ENCODE measurements at regions not wholly inside any gene's neighbourhood (a gene's known extent, or its start where the extent isn't known, plus 50 kb on each side); places are given as distances from the start of the nearest gene placed in this dataset.

GRCh38 chr3:153681057-153681456 lies 440.1 kb upstream of the ARHGEF26 start:
- no peaks in the 10 kb centered on the region for H3K79me2 ChIP-seq (ENCODE audit: insufficient read depth, low read depth)
- H3K4me1 ChIP-seq (ENCODE audit: low read depth, poor library complexity, severe bottlenecking), result no peaks in the 10 kb centered on the region
- no peak for TF ChIP-seq CTCF (conservative IDR thresholded peaks at IDR 0.05; ENCODE audit: low read depth, low read length)
- no peak overlapping the region for H3K27ac ChIP-seq
- no peak overlapping the region for H2AFZ ChIP-seq (ENCODE audit: low read depth)
- H3K27me3 ChIP-seq (ENCODE audit: insufficient read depth, low read depth), result no peaks in the 10 kb centered on the region
- H4K20me1 ChIP-seq (ENCODE audit: insufficient read depth), result no peaks in the 10 kb centered on the region
- no peak overlapping the region for H3K9ac ChIP-seq
- H3K36me3 ChIP-seq (ENCODE audit: insufficient read depth), result no peaks in the 10 kb centered on the region
- no peak overlapping the region for H3K4me3 ChIP-seq (IDR thresholded peaks at IDR 0.05; ENCODE audit: insufficient read depth, low read depth, low read length)
- H3K4me2 ChIP-seq, result no peak overlapping the region

- no peak for TF ChIP-seq CTCF (conservative IDR thresholded peaks at IDR 0.05; ENCODE audit: low read depth, low read length)
- H4K20me1 ChIP-seq (ENCODE audit: insufficient read depth), result no peaks in the 10 kb centered on the region
- no peak overlapping the region for H2AFZ ChIP-seq (ENCODE audit: low read depth)
- no peak overlapping the region for H3K9ac ChIP-seq
- H3K27ac ChIP-seq, result no peak overlapping the region
- H3K4me2 ChIP-seq, result no peak overlapping the region
- H3K4me1 ChIP-seq (ENCODE audit: low read depth, poor library complexity, severe bottlenecking), result no peaks in the 10 kb centered on the region
- H3K4me3 ChIP-seq (IDR thresholded peaks at IDR 0.05; ENCODE audit: insufficient read depth, low read depth, low read length), result no peak overlapping the region
- H3K79me2 ChIP-seq (ENCODE audit: insufficient read depth, low read depth), result no peaks in the 10 kb centered on the region
- H3K36me3 ChIP-seq (ENCODE audit: insufficient read depth), result no peaks in the 10 kb centered on the region
- H3K27me3 ChIP-seq (ENCODE audit: insufficient read depth, low read depth), result no peaks in the 10 kb centered on the region
These were observed 432.7 kb upstream of the ARHGEF26 start for GRCh38 chr3:153688301-153689120.

- no peaks in the 10 kb centered on the region for H3K27me3 ChIP-seq (ENCODE audit: insufficient read depth, low read depth)
- no peak overlapping the region for H3K4me3 ChIP-seq (IDR thresholded peaks at IDR 0.05; ENCODE audit: insufficient read depth, low read depth, low read length)
- no peak overlapping the region for H3K27ac ChIP-seq
- no peaks in the 10 kb centered on the region for H3K36me3 ChIP-seq (ENCODE audit: insufficient read depth)
- H3K4me1 ChIP-seq (ENCODE audit: low read depth, poor library complexity, severe bottlenecking), result no peaks in the 10 kb centered on the region
- no peak overlapping the region for H2AFZ ChIP-seq (ENCODE audit: low read depth)
- H4K20me1 ChIP-seq (ENCODE audit: insufficient read depth), result no peaks in the 10 kb centered on the region
- H3K79me2 ChIP-seq (ENCODE audit: insufficient read depth, low read depth), result no peaks in the 10 kb centered on the region
- no peak for TF ChIP-seq CTCF (conservative IDR thresholded peaks at IDR 0.05; ENCODE audit: low read depth, low read length)
- no peak overlapping the region for H3K9ac ChIP-seq
- no peak overlapping the region for H3K4me2 ChIP-seq
These were observed 428.0 kb upstream of the ARHGEF26 start for GRCh38 chr3:153693207-153693606.

- no peak overlapping the region for H3K4me2 ChIP-seq
These were observed 419.1 kb upstream of the ARHGEF26 start for GRCh38 chr3:153702106-153702505.

More at GRCh38 chr3:153702106-153702505, 419.1 kb upstream of the ARHGEF26 start:
- Histone ChIP-seq H3K36me3 (ENCODE audit: insufficient read depth) (no peaks in the 10 kb centered on the region), H4K20me1 (ENCODE audit: insufficient read depth) (no peaks in the 10 kb centered on the region), H3K79me2 (ENCODE audit: insufficient read depth, low read depth) (no peaks in the 10 kb centered on the region), H3K27ac (no peak overlapping the region), H2AFZ (ENCODE audit: low read depth) (no peak overlapping the region), H3K27me3 (ENCODE audit: insufficient read depth, low read depth) (no peaks in the 10 kb centered on the region), H3K4me1 (ENCODE audit: low read depth, poor library complexity, severe bottlenecking) (peaks cover 9% of the 10 kb centered on the region), H3K4me3 (IDR thresholded peaks at IDR 0.05; ENCODE audit: insufficient read depth, low read depth, low read length) (no peak overlapping the region), H3K9ac (no peak overlapping the region)
- TF ChIP-seq CTCF (conservative IDR thresholded peaks at IDR 0.05; ENCODE audit: low read depth, low read length), result no peak
